Heart left ventricle (tissue), 16 donors: ENCODE measurements at regions not wholly inside any gene's neighbourhood (a gene's known extent, or its start where the extent isn't known, plus 50 kb on each side); places are given as distances from the start of the nearest gene placed in this dataset.

Experiments
- ATAC-seq, 4 donors: fragments of 200-7000 bp; cut with Tn5 transposase; one replicate each; pipeline ENCODE4 v1.9.1; 2020 to 2022; ENCODE audit warnings: moderate library complexity in 4 of 4, mild to moderate bottlenecking in 3 of 4, moderate number of reproducible peaks in 1 of 4
- DNase-seq, 5 donors: peaks; one replicate each; pipeline ENCODE4 v3.0.0-alpha.2; 2020
- H3K27ac ChIP-seq, 12 donors: fragments of 200-600 bp; sonication (generic) in 4 of 12; one replicate each; pipeline versions ENCODE4 v1.5.0 to v1.8.0; 2016 to 2022; ENCODE audit warnings: mild to moderate bottlenecking in 2 of 12
- H3K27me3 ChIP-seq, 9 donors: fragments of 200-600 bp; sonication (generic) in 2 of 9; one replicate each; pipeline versions ENCODE4 v1.5.1 to v1.8.0; 2016 to 2022; ENCODE audit warnings: mild to moderate bottlenecking in 3 of 9
- H3K36me3 ChIP-seq, 9 donors: fragments of 200-600 bp; sonication (generic) in 2 of 9; one replicate each; pipeline versions ENCODE4 v1.5.0 to v1.8.0; 2018 to 2022; ENCODE audit warnings: mild to moderate bottlenecking in 2 of 9
- H3K4me1 ChIP-seq, 12 donors: fragments of 200-600 bp; sonication (generic) in 4 of 12; one replicate each; pipeline versions ENCODE4 v1.5.0 to v1.8.0; 2016 to 2022; ENCODE audit warnings: mild to moderate bottlenecking in 3 of 12
- H3K4me3 ChIP-seq, 12 donors: fragments of 200-600 bp; sonication (generic) in 4 of 12; one replicate each; pipeline versions ENCODE4 v1.5.0 to v1.8.0; 2017 to 2022; ENCODE audit warnings: mild to moderate bottlenecking in 9 of 12, moderate library complexity in 4 of 12
- H3K9me3 ChIP-seq, 12 donors: fragments of 200-600 bp; sonication (generic) in 4 of 12; one replicate each; pipeline versions ENCODE4 v1.5.0 to v1.8.0; 2016 to 2022; ENCODE audit warnings: mild to moderate bottlenecking in 1 of 12
- CTCF ChIP-seq, 12 donors: fragments of 200-600 bp; sonication (generic) in 4 of 12; IDR thresholded peaks; one replicate each; pipeline versions ENCODE4 v1.5.0 to v1.8.0; 2018 to 2022; ENCODE audit warnings: antibody characterized with exemption in 12 of 12, mild to moderate bottlenecking in 5 of 12
- POLR2A ChIP-seq, 2 donors: fragments of 450-650 bp; IDR thresholded peaks; one replicate each; pipeline ENCODE4 v1.6.1; 2017; ENCODE audit warnings: antibody characterized with exemption in 2 of 2, mild to moderate bottlenecking in 2 of 2, moderate library complexity in 2 of 2
- WGBS, 4 donors: extraction: QIAGEN DNeasy Blood & Tissue Kit in 2 of 4; methylation state at CpG; one replicate each; pipeline versions ENCODE4 v1.1.5 to v1.1.7; 2013 to 2018; 5-methylcytosine and 5-hydroxymethylcytosine counted together
- intact Hi-C, 10 donors: fragments of 100-400 bp; cut with DNase I; formaldehyde crosslinking; loops; one replicate each; pipeline versions ENCODE4 v1.11.1 to v1.14.2; 2022
- donor health status: ischemic (EF 13 %, LVEDD 7.1; RV severe dilation, severe dysfunction).
- donor health status: healthy with polysubstance abuse.
- donor health status: DM: no; HTN: yes; CAD: no.
- donor health status: DM: no; HTN: no; CAD: no.
- donor health status: ischemic (EF 25% LVEDD 6.9; RV normal size, moderate dysfunction).
- donor health status: ischemic (EF 25% LVEDD 5.7; RV mildly dilated, moderate dysfunction).
- donor health status: healthy.
- donor health status: DM: yes; HTN: yes; CAD: no.
- donor health status: ischemic (EF 35%, LVEDD 5.7; RV mildly dilated, moderate dysfunction).
- donor health status: nonischemic (EF 11% LVEDD 7.7; RV severe dilation, severe dysfunction).
- donor health status: DM: yes; HTN: yes; CAD: no.
- donor health status: PGD.
- donor health status: ischemic (EF 29% LVEDD 5.4; RV normal size, mild dysfunction).
- donor health status: nonischemic (EF 23%, LVEDD 6.1; RV moderate dilation, normal function).

- intact Hi-C loops = no loop called here
- 75 to 95% (median 89%) methylated on average over 6 of the region's 6 CpGs for WGBS, 4 donors
- H3K4me3 ChIP-seq = no peak overlapping the region
- no peak overlapping the region for H3K27ac ChIP-seq
- no peaks in the 10 kb centered on the region for H3K9me3 ChIP-seq
- no peaks in the 10 kb centered on the region for H3K27me3 ChIP-seq
- ATAC-seq = no peak
- TF ChIP-seq POLR2A (IDR thresholded peaks at IDR 0.05) (no peak), CTCF (IDR thresholded peaks at IDR 0.05) (no peak)
- DNase-seq = no peak
- H3K36me3 ChIP-seq = no peaks in the 10 kb centered on the region
- H3K4me1 ChIP-seq = no peaks in the 10 kb centered on the region
Observed at GRCh38 chr9:85349046-85349445, 392.7 kb downstream of the AGTPBP1 start.

- Histone ChIP-seq H3K27ac (no peak overlapping the region), H3K9me3 (no peaks in the 10 kb centered on the region), H3K27me3 (no peaks in the 10 kb centered on the region), H3K4me1 (no peaks in the 10 kb centered on the region), H3K36me3 (no peaks in the 10 kb centered on the region), H3K4me3 (no peak overlapping the region)
- 76 to 84% (median 78%) methylated on average over 6 of the region's 6 CpGs for WGBS, 4 donors
- intact Hi-C loops = no loop called here
- no peak for ATAC-seq
- DNase-seq = no peak
- no peak for TF ChIP-seq POLR2A (IDR thresholded peaks at IDR 0.05)
Observed at GRCh38 chr9:85347541-85347940, 394.2 kb downstream of the AGTPBP1 start.

GRCh38 chr9:85344901-85345300 is 396.9 kb downstream of the AGTPBP1 start:
- H3K4me1 ChIP-seq = no peaks in the 10 kb centered on the region
- no peaks in the 10 kb centered on the region for H3K27me3 ChIP-seq
- no peaks in the 10 kb centered on the region for H3K9me3 ChIP-seq
- H3K4me3 ChIP-seq = no peak overlapping the region
- TF ChIP-seq POLR2A (IDR thresholded peaks at IDR 0.05) = no peak
- TF ChIP-seq CTCF (IDR thresholded peaks at IDR 0.05) = no peak
- no peak for DNase-seq
- WGBS, 4 donors = 61 to 91% (median 78%) methylated on average over 4 of the region's 4 CpGs
- H3K36me3 ChIP-seq = no peaks in the 10 kb centered on the region
- H3K27ac ChIP-seq = no peak overlapping the region
- no peak for ATAC-seq
- intact Hi-C loops = no loop called here

- Histone ChIP-seq H3K36me3 (no peaks in the 10 kb centered on the region), H3K27ac (no peak overlapping the region), H3K4me3 (no peak overlapping the region), H3K9me3 (no peaks in the 10 kb centered on the region), H3K4me1 (no peaks in the 10 kb centered on the region), H3K27me3 (no peaks in the 10 kb centered on the region)
- intact Hi-C loops = loop anchor here in 1 of 10 donors (10.0 kb wide), 1 partner anchor 85 kb away; no protein-coding TSS in a partner anchor
- DNase-seq (no peak), ATAC-seq (no peak)
- TF ChIP-seq CTCF (IDR thresholded peaks at IDR 0.05) = no peak
- no peak for TF ChIP-seq POLR2A (IDR thresholded peaks at IDR 0.05)
- 45 to 47% (median 46%) methylated on average over 2 of the region's 2 CpGs for WGBS, 4 donors
Observed at GRCh38 chr9:85339338-85339737, 402.4 kb downstream of the AGTPBP1 start.

- Histone ChIP-seq H3K27me3 (no peaks in the 10 kb centered on the region), H3K27ac (no peak overlapping the region), H3K36me3 (no peaks in the 10 kb centered on the region), H3K4me1 (no peaks in the 10 kb centered on the region), H3K4me3 (no peak overlapping the region), H3K9me3 (no peaks in the 10 kb centered on the region)
- intact Hi-C loops = loop anchor here in 1 of 10 donors (10.0 kb wide), 1 partner anchor 91 kb away; no protein-coding TSS in a partner anchor
- WGBS, 4 donors = 69 to 82% (median 79%) methylated on average over 2 of the region's 2 CpGs
- DNase-seq = no peak
- ATAC-seq = no peak
- TF ChIP-seq POLR2A (IDR thresholded peaks at IDR 0.05) = no peak
- TF ChIP-seq CTCF (IDR thresholded peaks at IDR 0.05) = no peak
Observed at GRCh38 chr9:85334228-85334627, 407.5 kb downstream of the AGTPBP1 start.
